OCI-LY7 (cell line): ENCODE measurements at regions not wholly inside any gene's neighbourhood (a gene's known extent, or its start where the extent isn't known, plus 50 kb on each side); places are given as distances from the start of the nearest gene placed in this dataset.

Source experiments
- BruUV-seq: library from RNA; stranded (reverse); fragments of 400-500 nt; replicated peaks from 2 replicates; lab custom pipeline; 2021; lab: Mats Ljungman, UMichigan
- CTCF ChIA-PET: fragments of 300-600 bp; sonication (Branson Sonifier 250); formaldehyde crosslinking; loops from one replicate; lab custom pipeline; 2022; ENCODE audit warnings: antibody characterized with exemption; ENCODE audit not compliant: unreplicated experiment; lab: Charles Lee
- POLR2A ChIA-PET: fragments of 300-600 bp; sonication (Branson Sonifier 250); formaldehyde crosslinking; loops from one replicate; lab custom pipeline; 2022; ENCODE audit warnings: antibody characterized with exemption; lab: Charles Lee
- DNase-seq: peaks from one replicate; pipeline ENCODE4 v3.0.0-alpha.2; 2015; ENCODE audit warnings: low spot score
- H2AFZ ChIP-seq: fragments of 200-600 bp; sonication (generic), shearing (Covaris generic); 2 replicates; pipeline ENCODE4 v1.6.1; 2014; ENCODE audit warnings: mild to moderate bottlenecking, antibody characterized with exemption, low read length, moderate library complexity
- H3K27ac ChIP-seq: fragments of 200-600 bp; sonication (generic); 2 replicates; pipeline ENCODE4 v1.5.1; 2014; ENCODE audit warnings: mixed run types, low read depth, mild to moderate bottlenecking, moderate library complexity, low read length, inconsistent platforms; ENCODE audit not compliant: poor library complexity, severe bottlenecking
- H3K36me3 ChIP-seq: fragments of 200-600 bp; sonication (generic); 2 replicates; pipeline ENCODE4 v1.6.1; 2014; ENCODE audit warnings: mild to moderate bottlenecking, antibody characterized with exemption, low read length, moderate library complexity, mixed read lengths; ENCODE audit not compliant: insufficient read depth
- H3K4me1 ChIP-seq: fragments of 200-600 bp; sonication (generic); 2 replicates; pipeline ENCODE4 v1.5.1; 2014; ENCODE audit warnings: mild to moderate bottlenecking, low read length; ENCODE audit not compliant: insufficient read depth, poor library complexity, severe bottlenecking
- H3K4me2 ChIP-seq: fragments of 200-600 bp; sonication (generic); 2 replicates; pipeline ENCODE4 v1.6.1; 2014; ENCODE audit warnings: mild to moderate bottlenecking, low read length
- H3K4me3 ChIP-seq: fragments of 200-600 bp; sonication (generic); 2 replicates; pipeline ENCODE4 v1.5.1; 2014; ENCODE audit warnings: mild to moderate bottlenecking, low read depth, low read length; ENCODE audit not compliant: poor library complexity, severe bottlenecking
- H3K79me2 ChIP-seq: fragments of 200-600 bp; sonication (generic); 2 replicates; pipeline ENCODE4 v1.6.1; 2016; ENCODE audit warnings: low read depth, mild to moderate bottlenecking, low read length, moderate library complexity, mixed read lengths; ENCODE audit not compliant: insufficient read depth
- H3K9me2 ChIP-seq: fragments of 200-600 bp; sonication (generic); 2 replicates; pipeline ENCODE4 v1.6.1; 2016; ENCODE audit warnings: mild to moderate bottlenecking, low read length, mixed read lengths; ENCODE audit not compliant: insufficient read depth
- H3K9me3 ChIP-seq: fragments of 200-600 bp; sonication (generic); 2 replicates; pipeline ENCODE4 v1.6.1; 2014; ENCODE audit warnings: mild to moderate bottlenecking, mixed run types, low read length, mixed read lengths
- H4K20me1 ChIP-seq: fragments of 200-600 bp; sonication (generic); 2 replicates; pipeline ENCODE4 v1.6.1; 2014; ENCODE audit warnings: mild to moderate bottlenecking, antibody characterized with exemption, low read length, moderate library complexity, mixed read lengths; ENCODE audit not compliant: insufficient read depth
- EZH2phosphoT487 ChIP-seq: fragments of 200-600 bp; sonication (generic); IDR thresholded peaks from 2 replicates; pipeline ENCODE4 v1.6.1; 2018; ENCODE audit warnings: low read depth, borderline replicate concordance, mild to moderate bottlenecking, mixed run types, antibody characterized with exemption, low read length, moderate library complexity, mixed read lengths
- intact Hi-C: fragments of 100-400 bp; cut with micrococcal nuclease; formaldehyde crosslinking; loops from one replicate; pipeline ENCODE4 v1.10.0; 2022; ENCODE audit not compliant: unreplicated experiment
- TF ChIP-seq, protein P1 (sequence below): fragments of 200-600 bp; sonication (generic); conservative IDR thresholded peaks from 2 replicates; pipeline ENCODE4 v1.5.1; 2014; ENCODE audit warnings: mild to moderate bottlenecking, antibody characterized with exemption, low read length, moderate library complexity, mixed read lengths

DNA sequence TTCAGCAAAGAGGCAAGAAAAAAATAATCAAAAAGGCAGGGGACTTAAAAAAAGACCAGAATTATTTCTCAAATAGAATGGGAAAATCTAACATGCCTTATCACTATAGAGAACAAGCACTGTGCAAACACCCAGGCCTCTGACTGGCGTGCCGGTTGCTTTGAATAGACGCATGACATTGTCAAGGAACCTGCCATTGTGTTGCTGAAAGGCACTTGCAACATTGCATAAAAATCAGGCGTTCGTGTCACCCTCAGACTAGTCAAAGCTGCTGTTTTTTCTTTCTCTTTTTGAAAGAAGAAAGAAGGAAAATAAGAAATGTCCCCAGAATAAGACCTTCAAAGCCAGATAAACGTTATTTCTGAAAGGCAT, 549.3 kb upstream of the CADM1 start:
- intact Hi-C loops: no loop called here
- no peak for DNase-seq
- ChIA-PET POLR2A (no interaction called here), CTCF (no interaction called here)
- H3K27ac ChIP-seq: no peak overlapping the region
- no peak overlapping the region for H2AFZ ChIP-seq
- no peaks in the 10 kb centered on the region for H3K79me2 ChIP-seq
- no TSS peak for BruUV-seq
- TF ChIP-seq EZH2phosphoT487: no peak
- TF ChIP-seq, protein P1, sequence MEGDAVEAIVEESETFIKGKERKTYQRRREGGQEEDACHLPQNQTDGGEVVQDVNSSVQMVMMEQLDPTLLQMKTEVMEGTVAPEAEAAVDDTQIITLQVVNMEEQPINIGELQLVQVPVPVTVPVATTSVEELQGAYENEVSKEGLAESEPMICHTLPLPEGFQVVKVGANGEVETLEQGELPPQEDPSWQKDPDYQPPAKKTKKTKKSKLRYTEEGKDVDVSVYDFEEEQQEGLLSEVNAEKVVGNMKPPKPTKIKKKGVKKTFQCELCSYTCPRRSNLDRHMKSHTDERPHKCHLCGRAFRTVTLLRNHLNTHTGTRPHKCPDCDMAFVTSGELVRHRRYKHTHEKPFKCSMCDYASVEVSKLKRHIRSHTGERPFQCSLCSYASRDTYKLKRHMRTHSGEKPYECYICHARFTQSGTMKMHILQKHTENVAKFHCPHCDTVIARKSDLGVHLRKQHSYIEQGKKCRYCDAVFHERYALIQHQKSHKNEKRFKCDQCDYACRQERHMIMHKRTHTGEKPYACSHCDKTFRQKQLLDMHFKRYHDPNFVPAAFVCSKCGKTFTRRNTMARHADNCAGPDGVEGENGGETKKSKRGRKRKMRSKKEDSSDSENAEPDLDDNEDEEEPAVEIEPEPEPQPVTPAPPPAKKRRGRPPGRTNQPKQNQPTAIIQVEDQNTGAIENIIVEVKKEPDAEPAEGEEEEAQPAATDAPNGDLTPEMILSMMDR: no peak
- no peaks in the 10 kb centered on the region for H3K9me3 ChIP-seq
- no peaks in the 10 kb centered on the region for H3K9me2 ChIP-seq
- H3K4me1 ChIP-seq: no peaks in the 10 kb centered on the region
- H3K4me3 ChIP-seq: no peak overlapping the region
- no peaks in the 10 kb centered on the region for H4K20me1 ChIP-seq
- no peaks in the 10 kb centered on the region for H3K36me3 ChIP-seq
- H3K4me2 ChIP-seq: no peak overlapping the region

DNA sequence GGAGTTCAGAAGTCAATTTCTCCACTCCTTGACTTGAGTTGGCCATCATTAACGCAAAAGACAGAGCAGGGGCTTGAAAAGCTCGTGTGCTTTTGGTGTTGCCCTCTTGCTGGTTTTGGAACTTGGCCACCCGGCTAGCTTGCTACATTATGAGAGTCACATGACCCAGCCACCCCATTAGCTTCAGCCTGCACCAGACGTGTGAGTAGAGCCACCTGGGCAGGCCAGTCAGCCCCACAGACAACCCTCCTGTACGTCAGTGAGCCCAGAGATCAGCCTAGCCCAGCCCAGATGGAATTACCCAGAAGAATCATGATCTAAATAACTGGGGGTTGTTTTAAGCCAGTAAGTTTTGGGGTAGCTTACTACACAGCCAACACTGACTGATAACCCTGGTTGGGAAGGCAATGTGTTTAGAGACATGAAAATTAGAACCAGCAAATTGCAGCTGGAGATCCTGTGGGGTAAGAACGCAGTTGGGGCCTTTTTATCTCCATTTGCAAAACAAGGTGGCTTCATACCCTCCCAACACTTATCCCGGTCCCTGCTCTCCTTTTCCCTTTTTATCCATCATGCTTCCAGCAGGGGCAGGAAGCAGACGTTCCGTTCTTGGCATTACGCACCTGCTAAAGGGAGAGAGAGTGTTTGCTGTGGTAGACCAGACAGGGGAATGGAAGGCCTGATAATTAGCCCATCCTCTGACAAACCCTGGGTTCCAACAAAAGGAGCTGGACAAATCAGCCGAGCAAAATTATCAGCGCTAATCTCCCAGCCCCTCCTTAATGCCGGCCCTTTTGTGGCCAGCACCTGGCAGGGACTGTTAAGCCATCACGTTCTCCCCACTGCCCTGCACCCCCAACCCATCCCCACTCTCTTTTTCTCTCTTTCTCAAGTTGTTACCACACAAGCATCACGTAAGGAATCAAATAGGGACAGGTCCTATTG, 548.7 kb upstream of the CADM1 start:
- no peaks in the 10 kb centered on the region for H3K9me3 ChIP-seq
- H3K4me1 ChIP-seq: no peaks in the 10 kb centered on the region
- no peaks in the 10 kb centered on the region for H3K79me2 ChIP-seq
- H3K9me2 ChIP-seq: no peaks in the 10 kb centered on the region
- BruUV-seq: no TSS peak
- no peaks in the 10 kb centered on the region for H4K20me1 ChIP-seq
- no peaks in the 10 kb centered on the region for H3K36me3 ChIP-seq
- CTCF ChIA-PET: no interaction called here
- H3K27ac ChIP-seq: no peak overlapping the region
- TF ChIP-seq, protein P1: no peak
- TF ChIP-seq EZH2phosphoT487: no peak
- no peak overlapping the region for H2AFZ ChIP-seq
- no peak overlapping the region for H3K4me3 ChIP-seq
- POLR2A ChIA-PET: no interaction called here
- DNase-seq: no peak
- intact Hi-C loops: no loop called here
- H3K4me2 ChIP-seq: no peak overlapping the region

DNA sequence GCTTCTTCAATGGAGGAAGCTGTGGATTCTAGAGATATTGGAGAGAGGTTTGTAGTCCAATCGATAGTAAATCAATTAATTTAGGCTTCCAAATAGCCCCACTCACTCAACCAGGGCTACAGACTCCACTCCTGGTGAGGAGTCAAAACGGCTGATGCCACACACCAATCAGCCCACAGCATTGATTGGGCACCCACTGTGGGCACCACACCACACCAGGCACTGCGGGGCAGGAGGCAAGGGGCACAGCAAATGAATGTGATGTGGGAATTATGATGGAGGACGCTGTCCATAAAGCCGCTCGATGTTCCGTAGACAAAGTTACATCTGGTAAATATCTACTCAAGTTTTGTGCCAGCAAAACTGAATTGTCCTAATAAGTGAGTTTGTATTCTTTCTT, 547.3 kb upstream of the CADM1 start:
- H3K79me2 ChIP-seq: no peaks in the 10 kb centered on the region
- no peak overlapping the region for H2AFZ ChIP-seq
- H3K9me3 ChIP-seq: no peaks in the 10 kb centered on the region
- DNase-seq: no peak
- no peaks in the 10 kb centered on the region for H3K36me3 ChIP-seq
- H3K4me1 ChIP-seq: no peaks in the 10 kb centered on the region
- H3K4me3 ChIP-seq: no peak overlapping the region
- POLR2A ChIA-PET: no interaction called here
- no peaks in the 10 kb centered on the region for H3K9me2 ChIP-seq
- H4K20me1 ChIP-seq: no peaks in the 10 kb centered on the region
- H3K4me2 ChIP-seq: no peak overlapping the region
- intact Hi-C loops: no loop called here
- no peak overlapping the region for H3K27ac ChIP-seq
- no TSS peak for BruUV-seq
- TF ChIP-seq EZH2phosphoT487: no peak
- TF ChIP-seq, protein P1: no peak
- CTCF ChIA-PET: no interaction called here
